HG03025 (cell line): ENCODE measurements at regions not wholly inside any gene's neighbourhood (a gene's known extent, or its start where the extent isn't known, plus 50 kb on each side); places are given as distances from the start of the nearest gene placed in this dataset.

Source experiments
- ATAC-seq: cut with Tn5 transposase; IDR thresholded peaks from one replicate; pipeline ENCODE4 v1.9.1; 2021; ENCODE audit warnings: mild to moderate bottlenecking, moderate library complexity; ENCODE audit not compliant: unreplicated experiment, low FRiP score

GRCh38 chr20:4521170-4521968 lies 164.9 kb upstream of the PRNP start:
- no peak for ATAC-seq

- no peak for ATAC-seq
Measured at GRCh38 chr20:4519534-4519933, 166.7 kb upstream of the PRNP start.

GRCh38 chr20:4516876-4517275 lies 169.4 kb upstream of the PRNP start:
- ATAC-seq: no peak

- no peak for ATAC-seq
Measured at GRCh38 chr20:4513720-4514119, 172.5 kb upstream of the PRNP start.

GRCh38 chr20:4512891-4513550 lies 173.2 kb upstream of the PRNP start:
- ATAC-seq: no peak

- ATAC-seq: no peak
Measured at GRCh38 chr20:4511776-4512175, 174.5 kb upstream of the PRNP start.

GRCh38 chr20:4509825-4510522 lies 176.3 kb upstream of the PRNP start:
- no peak for ATAC-seq

GRCh38 chr20:4508773-4509172 lies 177.5 kb upstream of the PRNP start:
- ATAC-seq: no peak

GRCh38 chr20:4507288-4507719 lies 179.0 kb upstream of the PRNP start:
- no peak for ATAC-seq

GRCh38 chr20:4504814-4505213 lies 181.4 kb upstream of the PRNP start:
- ATAC-seq: no peak

- ATAC-seq: no peak
Measured at GRCh38 chr20:4502756-4503155, 183.5 kb upstream of the PRNP start.

- no peak for ATAC-seq
Measured at GRCh38 chr20:4493386-4493785, 192.9 kb upstream of the PRNP start.

- ATAC-seq: no peak
Measured at GRCh38 chr20:4491643-4492042, 194.6 kb upstream of the PRNP start.

- no peak for ATAC-seq
Measured at GRCh38 chr20:4490606-4491280, 195.5 kb upstream of the PRNP start.

GRCh38 chr20:4490045-4490444 lies 196.2 kb upstream of the PRNP start:
- ATAC-seq: no peak

GRCh38 chr20:4488407-4489339 lies 197.6 kb upstream of the PRNP start:
- no peak for ATAC-seq

GRCh38 chr20:4484379-4484997 lies 201.8 kb upstream of the PRNP start:
- ATAC-seq: no peak

GRCh38 chr20:4483961-4484360 lies 202.3 kb upstream of the PRNP start:
- ATAC-seq: no peak

GRCh38 chr20:4483486-4483885 lies 202.8 kb upstream of the PRNP start:
- ATAC-seq: no peak
